OCI-LY7 (cell line): ENCODE measurements at regions not wholly inside any gene's neighbourhood (a gene's known extent, or its start where the extent isn't known, plus 50 kb on each side); places are given as distances from the start of the nearest gene placed in this dataset.
"Not testable (repeated sequence)": the region's sequence is repeated elsewhere in the genome, so short reads cannot be mapped to it uniquely, and the experiment has no call there.

Experiments
- BruUV-seq: library from RNA; stranded (reverse); fragments of 400-500 nt; replicated peaks from 2 replicates; lab custom pipeline; 2021; lab: Mats Ljungman, UMichigan
- CTCF ChIA-PET: fragments of 300-600 bp; sonication (Branson Sonifier 250); formaldehyde crosslinking; loops from one replicate; lab custom pipeline; 2022; ENCODE audit warnings: antibody characterized with exemption; ENCODE audit not compliant: unreplicated experiment; lab: Charles Lee
- POLR2A ChIA-PET: fragments of 300-600 bp; sonication (Branson Sonifier 250); formaldehyde crosslinking; loops from one replicate; lab custom pipeline; 2022; ENCODE audit warnings: antibody characterized with exemption; lab: Charles Lee
- DNase-seq: peaks from one replicate; pipeline ENCODE4 v3.0.0-alpha.2; 2015; ENCODE audit warnings: low spot score
- H2AFZ ChIP-seq: fragments of 200-600 bp; sonication (generic), shearing (Covaris generic); 2 replicates; pipeline ENCODE4 v1.6.1; 2014; ENCODE audit warnings: mild to moderate bottlenecking, antibody characterized with exemption, low read length, moderate library complexity
- H3K27ac ChIP-seq: fragments of 200-600 bp; sonication (generic); 2 replicates; pipeline ENCODE4 v1.5.1; 2014; ENCODE audit warnings: mixed run types, low read depth, mild to moderate bottlenecking, moderate library complexity, low read length, inconsistent platforms; ENCODE audit not compliant: poor library complexity, severe bottlenecking
- H3K36me3 ChIP-seq: fragments of 200-600 bp; sonication (generic); 2 replicates; pipeline ENCODE4 v1.6.1; 2014; ENCODE audit warnings: mild to moderate bottlenecking, antibody characterized with exemption, low read length, moderate library complexity, mixed read lengths; ENCODE audit not compliant: insufficient read depth
- H3K4me1 ChIP-seq: fragments of 200-600 bp; sonication (generic); 2 replicates; pipeline ENCODE4 v1.5.1; 2014; ENCODE audit warnings: mild to moderate bottlenecking, low read length; ENCODE audit not compliant: insufficient read depth, poor library complexity, severe bottlenecking
- H3K4me2 ChIP-seq: fragments of 200-600 bp; sonication (generic); 2 replicates; pipeline ENCODE4 v1.6.1; 2014; ENCODE audit warnings: mild to moderate bottlenecking, low read length
- H3K4me3 ChIP-seq: fragments of 200-600 bp; sonication (generic); 2 replicates; pipeline ENCODE4 v1.5.1; 2014; ENCODE audit warnings: mild to moderate bottlenecking, low read depth, low read length; ENCODE audit not compliant: poor library complexity, severe bottlenecking
- H3K79me2 ChIP-seq: fragments of 200-600 bp; sonication (generic); 2 replicates; pipeline ENCODE4 v1.6.1; 2016; ENCODE audit warnings: low read depth, mild to moderate bottlenecking, low read length, moderate library complexity, mixed read lengths; ENCODE audit not compliant: insufficient read depth
- H3K9me2 ChIP-seq: fragments of 200-600 bp; sonication (generic); 2 replicates; pipeline ENCODE4 v1.6.1; 2016; ENCODE audit warnings: mild to moderate bottlenecking, low read length, mixed read lengths; ENCODE audit not compliant: insufficient read depth
- H3K9me3 ChIP-seq: fragments of 200-600 bp; sonication (generic); 2 replicates; pipeline ENCODE4 v1.6.1; 2014; ENCODE audit warnings: mild to moderate bottlenecking, mixed run types, low read length, mixed read lengths
- H4K20me1 ChIP-seq: fragments of 200-600 bp; sonication (generic); 2 replicates; pipeline ENCODE4 v1.6.1; 2014; ENCODE audit warnings: mild to moderate bottlenecking, antibody characterized with exemption, low read length, moderate library complexity, mixed read lengths; ENCODE audit not compliant: insufficient read depth
- intact Hi-C: fragments of 100-400 bp; cut with micrococcal nuclease; formaldehyde crosslinking; loops from one replicate; pipeline ENCODE4 v1.10.0; 2022; ENCODE audit not compliant: unreplicated experiment

- H3K9me2 ChIP-seq, H3K79me2 ChIP-seq, H3K27ac ChIP-seq, H3K4me3 ChIP-seq, H2AFZ ChIP-seq, CTCF ChIA-PET, H3K4me1 ChIP-seq, H4K20me1 ChIP-seq, H3K4me2 ChIP-seq, DNase-seq, POLR2A ChIA-PET, H3K36me3 ChIP-seq, intact Hi-C loops, BruUV-seq, H3K9me3 ChIP-seq: not testable (repeated sequence)
Observed at GRCh38 chr2:87418823-87419822, 328.8 kb upstream of the PLGLB2 start.

- DNase-seq, H3K9me3 ChIP-seq, H2AFZ ChIP-seq, H3K27ac ChIP-seq, H3K4me2 ChIP-seq, H3K9me2 ChIP-seq, intact Hi-C loops, BruUV-seq, POLR2A ChIA-PET, CTCF ChIA-PET, H3K4me1 ChIP-seq, H4K20me1 ChIP-seq, H3K79me2 ChIP-seq, H3K4me3 ChIP-seq, H3K36me3 ChIP-seq: not testable (repeated sequence)
Observed at GRCh38 chr2:87419980-87420379, 327.9 kb upstream of the PLGLB2 start.

DNA sequence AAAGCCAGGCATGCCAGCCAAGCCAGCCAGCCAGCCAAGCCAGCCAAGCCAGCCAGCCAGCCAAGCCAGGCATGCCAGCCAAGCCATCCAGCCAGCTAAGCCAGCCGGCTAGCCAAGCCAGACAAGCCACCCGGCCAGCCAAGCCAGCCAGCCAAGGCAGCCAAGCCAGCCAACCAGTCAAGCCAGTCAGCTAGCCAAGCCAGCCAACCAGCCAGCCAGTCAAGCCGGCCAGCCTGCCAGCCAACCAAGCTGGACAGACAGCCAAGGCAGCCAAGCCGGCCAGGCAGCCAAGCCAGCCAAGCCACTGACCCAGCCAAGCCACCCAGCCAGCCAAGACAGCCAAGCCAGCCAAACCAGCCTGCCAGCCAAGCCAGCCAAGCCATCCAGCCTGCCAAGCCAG is 326.9 kb upstream of the PLGLB2 start:
- H3K9me2 ChIP-seq, H2AFZ ChIP-seq, H3K4me3 ChIP-seq, H3K27ac ChIP-seq, BruUV-seq, H3K79me2 ChIP-seq, H3K36me3 ChIP-seq, H3K4me2 ChIP-seq, H3K4me1 ChIP-seq, H3K9me3 ChIP-seq, H4K20me1 ChIP-seq, intact Hi-C loops, CTCF ChIA-PET, DNase-seq, POLR2A ChIA-PET: not testable (repeated sequence)

GRCh38 chr2:87423796-87424762 is 323.8 kb upstream of the PLGLB2 start:
- H3K36me3 ChIP-seq, DNase-seq, H3K9me3 ChIP-seq, H3K9me2 ChIP-seq, H4K20me1 ChIP-seq, H3K4me2 ChIP-seq, CTCF ChIA-PET, BruUV-seq, H2AFZ ChIP-seq, H3K4me1 ChIP-seq, H3K4me3 ChIP-seq, H3K79me2 ChIP-seq, intact Hi-C loops, H3K27ac ChIP-seq: not testable (repeated sequence)
- POLR2A ChIA-PET, result interaction anchor here (0.7 kb wide), 1 partner anchor 983 kb away, joined by 3 read pairs; no protein-coding TSS in a partner anchor

GRCh38 chr2:87424763-87425154 is 323.1 kb upstream of the PLGLB2 start:
- H3K4me3 ChIP-seq, BruUV-seq, H3K27ac ChIP-seq, H3K79me2 ChIP-seq, intact Hi-C loops, DNase-seq, H3K4me2 ChIP-seq, H3K9me3 ChIP-seq, H3K36me3 ChIP-seq, H2AFZ ChIP-seq, CTCF ChIA-PET, H3K4me1 ChIP-seq, H4K20me1 ChIP-seq, H3K9me2 ChIP-seq: not testable (repeated sequence)
- POLR2A ChIA-PET, result interaction anchor here (0.7 kb wide), 1 partner anchor 982 kb away, joined by 3 read pairs; no protein-coding TSS in a partner anchor

GRCh38 chr2:87425191-87425590 is 322.7 kb upstream of the PLGLB2 start:
- H3K27ac ChIP-seq, BruUV-seq, DNase-seq, H3K4me3 ChIP-seq, H3K4me1 ChIP-seq, POLR2A ChIA-PET, H3K4me2 ChIP-seq, CTCF ChIA-PET, H4K20me1 ChIP-seq, H2AFZ ChIP-seq, intact Hi-C loops, H3K79me2 ChIP-seq, H3K9me3 ChIP-seq, H3K9me2 ChIP-seq, H3K36me3 ChIP-seq: not testable (repeated sequence)
